HG03175 (cell line): ENCODE measurements at regions not wholly inside any gene's neighbourhood (a gene's known extent, or its start where the extent isn't known, plus 50 kb on each side); places are given as distances from the start of the nearest gene placed in this dataset.

ENCODE experiments used
- ATAC-seq: cut with Tn5 transposase; IDR thresholded peaks from one replicate; pipeline ENCODE4 v1.9.1; 2021; ENCODE audit warnings: mild to moderate bottlenecking, moderate library complexity; ENCODE audit not compliant: unreplicated experiment

DNA sequence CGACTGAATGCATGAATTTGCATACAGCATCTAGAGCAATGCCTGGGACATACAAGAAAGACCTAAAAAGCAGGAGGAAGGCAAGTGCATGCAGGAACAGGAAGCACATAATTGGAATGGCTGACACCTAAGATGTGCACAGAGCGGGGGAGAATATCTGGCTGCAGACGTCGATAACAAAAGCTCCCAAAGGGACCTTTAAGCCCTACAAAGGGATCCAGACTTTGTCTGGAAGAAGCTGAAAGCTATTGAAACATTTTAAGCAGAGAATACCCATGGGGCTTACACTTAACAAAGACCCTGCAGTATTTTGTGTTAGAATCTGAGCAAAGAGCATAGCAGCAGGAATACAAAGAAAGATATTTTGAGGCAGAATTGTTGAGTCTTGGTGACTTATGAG is 107.4 kb upstream of the CLDN10 start:
- no peak for ATAC-seq

- no peak for ATAC-seq
Observed at GRCh38 chr13:95447814-95448213, 104.7 kb upstream of the CLDN10 start.

- no peak for ATAC-seq
Observed at GRCh38 chr13:95451656-95452055, 100.9 kb upstream of the CLDN10 start.

- ATAC-seq, result no peak
Observed at GRCh38 chr13:95452375-95452774, 100.1 kb upstream of the CLDN10 start.

DNA sequence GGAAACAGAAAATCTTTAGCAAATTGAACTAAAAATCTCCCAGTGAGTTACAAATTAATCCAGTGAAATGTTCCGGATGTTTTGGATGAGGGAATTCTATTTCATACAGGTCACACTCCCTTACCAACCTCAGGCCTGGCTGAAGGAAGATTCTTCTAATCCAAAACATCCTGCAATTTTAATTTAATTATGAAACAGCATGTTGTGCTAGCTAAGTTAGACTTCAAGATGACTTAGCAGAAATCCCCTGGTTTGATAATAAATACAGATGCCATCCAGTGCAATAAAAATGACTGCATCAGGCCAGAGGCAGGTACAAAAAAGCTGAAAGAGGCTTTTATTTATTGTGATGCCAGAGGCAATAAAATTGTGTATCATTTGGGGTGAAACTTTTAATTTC is 96.7 kb upstream of the CLDN10 start:
- no peak for ATAC-seq

DNA sequence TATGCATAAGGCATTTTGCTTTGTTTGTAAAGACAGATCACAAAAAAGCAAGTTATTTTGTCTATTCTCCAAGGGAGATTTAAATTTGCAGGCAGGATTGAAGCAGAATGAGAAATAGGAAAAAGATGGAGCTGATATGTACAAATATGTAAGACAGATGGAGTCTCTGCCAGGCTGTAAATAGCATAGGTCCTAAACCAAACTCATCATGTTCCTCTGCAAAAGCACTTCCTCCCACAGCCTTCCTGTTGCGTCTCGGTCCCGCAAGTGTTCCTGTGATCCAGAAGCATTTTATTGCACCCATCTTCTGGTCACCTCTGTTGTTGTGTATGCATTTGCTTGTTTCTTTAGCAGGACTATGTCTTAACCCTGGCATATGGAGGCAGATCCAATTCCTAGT is 95.7 kb upstream of the CLDN10 start:
- ATAC-seq, result no peak

GRCh38 chr13:95457294-95457693 is 95.2 kb upstream of the CLDN10 start:
- peak; percentile 96 for ATAC-seq

DNA sequence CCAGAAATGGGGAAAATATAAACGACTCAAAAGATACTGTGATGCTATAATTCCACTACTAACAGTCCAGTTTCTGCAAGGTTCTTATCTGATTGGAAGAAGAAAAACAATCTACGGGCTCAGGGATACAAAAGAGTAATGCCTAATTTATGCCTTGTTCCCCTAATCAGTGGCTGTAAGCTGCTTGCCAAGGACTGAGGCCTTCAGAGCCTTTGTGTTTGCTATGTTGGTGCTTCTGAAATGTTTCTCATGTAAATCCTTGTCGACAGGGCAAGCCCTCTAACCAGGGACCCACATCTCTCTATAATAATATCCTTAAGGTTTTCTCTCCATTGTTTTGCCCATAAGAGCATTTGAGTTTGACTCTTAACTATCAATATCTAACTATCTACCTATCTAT is 89.7 kb upstream of the CLDN10 start:
- ATAC-seq, result no peak

- ATAC-seq, result no peak
Observed at GRCh38 chr13:95463531-95463930, 89.0 kb upstream of the CLDN10 start.

GRCh38 chr13:95470574-95471366 is 81.8 kb upstream of the CLDN10 start:
- ATAC-seq, result no peak

GRCh38 chr13:95471960-95472359 is 80.6 kb upstream of the CLDN10 start:
- ATAC-seq, result no peak

DNA sequence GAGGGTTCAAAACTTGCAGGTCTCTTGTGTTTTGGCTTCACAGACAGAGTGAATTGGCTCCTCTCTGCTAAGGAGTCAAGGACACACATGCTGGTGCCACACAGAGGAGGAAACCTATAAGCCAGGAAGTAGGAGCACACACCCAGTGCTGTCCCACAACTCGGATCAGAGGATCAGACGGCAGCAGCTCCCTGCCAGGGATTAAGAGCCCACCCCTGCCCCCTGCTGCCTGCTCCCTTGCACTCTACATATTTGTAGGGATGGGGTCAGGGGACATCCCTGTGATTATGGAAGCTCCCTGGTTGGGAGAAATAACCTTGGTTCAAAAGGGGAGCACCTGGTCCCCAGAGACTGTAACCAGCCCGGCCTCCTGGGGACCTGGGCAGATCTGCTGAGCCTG is 77.5 kb upstream of the CLDN10 start:
- ATAC-seq, result no peak

DNA sequence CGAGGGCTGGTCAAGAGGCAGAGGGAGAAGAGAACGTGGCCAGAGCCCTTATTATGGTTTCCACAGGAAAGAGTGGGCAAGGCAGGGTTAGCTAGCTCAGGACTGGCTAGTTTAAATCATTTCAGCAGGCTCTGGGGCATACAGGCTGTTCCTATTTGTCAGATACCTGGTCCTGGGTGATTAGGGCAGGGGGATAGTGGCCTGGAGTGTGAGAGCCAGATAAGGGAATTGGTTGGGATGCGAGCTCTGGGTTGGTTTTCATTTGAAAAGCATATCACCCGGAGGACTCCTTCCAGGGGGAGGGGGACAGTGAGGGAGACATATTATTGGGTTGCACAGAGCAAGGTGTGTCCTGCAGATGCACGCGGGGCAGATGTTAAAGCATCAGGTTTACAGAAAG is 75.3 kb upstream of the CLDN10 start:
- no peak for ATAC-seq

- peak; percentile 26 for ATAC-seq
Observed at GRCh38 chr13:95479731-95480130, 72.8 kb upstream of the CLDN10 start.

DNA sequence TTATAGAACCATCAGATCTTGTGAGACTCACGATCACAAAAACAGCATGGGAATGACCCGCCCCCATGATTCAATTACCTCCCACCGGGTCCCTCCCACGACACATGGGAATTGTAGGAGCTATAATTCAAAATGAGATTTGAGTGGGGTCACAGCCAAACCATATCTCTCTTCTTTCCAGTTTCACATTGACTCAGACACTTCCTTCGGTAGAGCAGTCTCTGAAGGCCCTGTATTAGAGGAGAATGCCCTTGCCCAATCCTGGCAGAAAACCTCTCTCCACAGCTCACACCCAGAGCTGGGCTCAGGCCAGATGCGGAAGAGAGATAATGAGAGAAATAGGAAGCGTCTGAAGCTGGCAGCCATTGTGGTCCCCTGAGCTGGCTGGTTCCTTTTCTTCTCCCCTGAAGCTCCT is 72.4 kb upstream of the CLDN10 start:
- peak; percentile 65 for ATAC-seq

DNA sequence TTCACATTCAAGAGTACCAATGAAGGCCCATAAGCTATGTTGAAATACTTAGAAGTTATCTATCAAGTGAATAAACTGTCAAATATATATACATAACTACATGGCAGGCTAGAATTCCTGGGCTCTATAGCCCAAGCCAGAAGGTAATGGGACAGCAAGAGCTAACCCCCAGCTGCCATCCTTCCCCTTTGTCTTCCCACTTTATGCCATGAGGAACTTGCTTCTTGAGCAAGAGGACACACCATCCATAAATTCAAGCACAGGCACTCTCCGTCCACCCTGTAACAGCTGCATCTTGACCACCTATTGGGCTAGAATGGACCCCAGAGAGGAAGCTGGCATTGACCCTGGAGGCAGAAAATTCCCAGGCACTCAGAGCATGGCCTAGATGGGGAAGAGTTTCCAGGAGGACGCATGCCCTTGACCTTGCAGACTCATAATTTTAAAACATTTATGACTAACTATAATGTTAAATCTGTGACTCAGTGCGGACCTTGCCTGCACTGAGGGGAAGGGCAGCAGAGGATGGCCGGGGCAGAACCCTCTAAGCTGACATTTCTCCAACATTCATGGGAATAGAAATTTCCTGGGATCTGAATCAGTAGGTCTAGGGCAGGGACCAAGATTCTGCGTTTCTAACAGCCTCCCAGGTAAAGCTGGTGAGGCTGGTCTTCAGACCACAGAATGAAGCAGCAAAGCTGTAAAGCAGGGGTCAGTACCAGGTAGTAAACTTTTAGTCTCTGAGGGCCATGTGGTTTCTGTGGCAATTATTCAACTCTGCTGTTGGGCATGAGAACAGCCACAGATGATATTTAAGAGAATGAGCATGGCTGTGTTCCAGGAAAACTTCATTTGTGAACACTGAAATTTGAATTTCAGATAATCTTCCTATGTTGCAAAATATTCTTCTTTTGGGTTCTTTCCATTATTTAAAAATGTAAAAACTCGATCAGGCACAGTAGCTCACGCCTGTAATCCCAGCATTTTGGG is 71.4 kb upstream of the CLDN10 start:
- no peak for ATAC-seq

GRCh38 chr13:95484052-95484451 is 68.5 kb upstream of the CLDN10 start:
- no peak for ATAC-seq

DNA sequence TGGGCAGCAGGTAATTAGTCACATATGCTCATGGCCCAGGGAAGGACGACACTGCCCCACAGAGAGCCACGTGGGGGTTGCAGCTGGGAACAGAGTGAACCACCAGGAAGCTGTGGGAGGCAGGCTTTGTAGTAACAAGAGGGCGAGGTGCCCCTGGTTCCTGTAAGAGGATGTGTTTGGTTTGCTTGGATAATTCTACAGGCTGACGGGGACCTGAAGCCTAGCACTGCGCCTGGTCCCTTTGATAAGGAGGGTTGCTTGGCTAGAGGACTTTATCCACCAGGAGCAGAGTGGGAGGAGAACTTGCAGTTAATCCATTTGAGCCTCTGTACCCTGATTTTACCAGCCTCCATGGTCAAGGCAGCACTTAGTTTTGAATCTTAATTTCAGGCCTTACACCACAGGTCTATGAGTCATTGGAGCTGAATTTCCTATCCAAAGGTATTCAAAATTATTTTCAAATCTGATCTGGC is 67.4 kb upstream of the CLDN10 start:
- no peak for ATAC-seq

DNA sequence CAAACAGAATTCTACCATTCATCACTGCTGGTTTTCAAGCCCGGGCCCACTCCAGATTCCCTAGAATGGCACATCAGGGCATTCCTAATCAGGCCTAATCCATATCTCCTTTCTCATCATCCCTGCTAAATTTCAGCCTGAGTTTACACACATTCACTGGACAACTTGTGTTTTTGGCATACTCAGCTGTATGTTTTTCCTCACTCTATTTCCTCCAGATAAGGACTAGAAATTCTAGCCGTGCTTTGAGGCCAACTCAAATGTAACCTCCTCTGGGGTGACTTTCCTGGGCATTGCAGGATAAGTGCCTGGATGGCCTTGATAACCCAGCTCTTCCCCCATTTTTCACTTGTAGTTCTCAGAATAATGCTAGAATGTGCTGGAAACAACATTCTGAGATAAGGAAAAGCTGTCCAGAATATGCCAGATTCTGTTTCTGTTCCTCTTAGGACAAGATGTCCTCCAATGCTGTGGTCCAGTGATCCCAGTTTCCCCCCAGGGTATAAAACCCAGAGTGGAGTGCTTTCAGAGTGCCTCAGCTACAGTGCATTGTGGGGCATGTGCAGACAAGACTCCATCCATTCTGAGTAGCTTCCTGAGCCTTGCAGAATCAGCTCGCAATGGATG is 66.9 kb upstream of the CLDN10 start:
- no peak for ATAC-seq

- no peak for ATAC-seq
Observed at GRCh38 chr13:95492044-95492801, 60.3 kb upstream of the CLDN10 start.
